GM23338 (cell line): ENCODE measurements at regions not wholly inside any gene's neighbourhood (a gene's known extent, or its start where the extent isn't known, plus 50 kb on each side); places are given as distances from the start of the nearest gene placed in this dataset.

Experiments
- EZH2 ChIP-seq: fragments of 200-600 bp; sonication (generic); IDR thresholded peaks from one replicate; pipeline ENCODE4 v1.8.0; 2017; ENCODE audit warnings: antibody characterized with exemption, mild to moderate bottlenecking, low read depth; ENCODE audit not compliant: unreplicated experiment
- JUNB ChIP-seq: IDR thresholded peaks from one replicate; pipeline ENCODE4 v1.6.1; 2016; ENCODE audit warnings: antibody characterized with exemption; ENCODE audit not compliant: unreplicated experiment
- POLR2AphosphoS5 ChIP-seq: IDR thresholded peaks from 2 replicates; pipeline ENCODE4 v1.6.1; 2016; ENCODE audit warnings: antibody characterized with exemption, low read depth
- TF ChIP-seq, protein P1 (sequence below): IDR thresholded peaks from one replicate; pipeline ENCODE4 v1.6.1; 2018; ENCODE audit warnings: antibody characterized with exemption; ENCODE audit not compliant: unreplicated experiment
- TF ChIP-seq, protein P2 (sequence below), 2 experiments: fragments of 200-600 bp in 1 of 2; sonication (generic) in 1 of 2; conservative IDR thresholded peaks; 2 replicates each; pipeline versions ENCODE4 v1.5.1 to v1.6.1; 2016 to 2017; ENCODE audit warnings: antibody characterized with exemption in 2 of 2, low read depth in 2 of 2, mild to moderate bottlenecking in 2 of 2, moderate library complexity in 1 of 2

DNA sequence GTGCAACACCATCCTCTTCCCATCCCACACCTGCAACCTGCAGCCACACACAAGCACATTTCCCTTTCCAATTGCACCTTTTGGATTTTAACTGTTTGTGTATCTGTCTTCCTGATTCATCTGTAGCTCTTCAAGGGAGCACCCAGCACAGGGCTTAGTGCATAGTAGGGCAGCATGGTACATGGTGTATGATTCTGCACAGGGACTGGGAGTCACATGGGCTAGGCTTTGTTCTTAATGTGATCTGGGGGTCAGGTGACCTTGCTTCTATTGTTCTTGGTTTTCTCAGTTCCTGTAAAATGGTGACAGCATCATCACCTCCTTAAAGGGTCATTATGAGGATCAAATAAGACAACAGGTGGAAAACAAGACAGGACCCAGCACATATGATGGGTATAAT is 419.3 kb downstream of the MATN1 start:
- TF ChIP-seq, protein P1, sequence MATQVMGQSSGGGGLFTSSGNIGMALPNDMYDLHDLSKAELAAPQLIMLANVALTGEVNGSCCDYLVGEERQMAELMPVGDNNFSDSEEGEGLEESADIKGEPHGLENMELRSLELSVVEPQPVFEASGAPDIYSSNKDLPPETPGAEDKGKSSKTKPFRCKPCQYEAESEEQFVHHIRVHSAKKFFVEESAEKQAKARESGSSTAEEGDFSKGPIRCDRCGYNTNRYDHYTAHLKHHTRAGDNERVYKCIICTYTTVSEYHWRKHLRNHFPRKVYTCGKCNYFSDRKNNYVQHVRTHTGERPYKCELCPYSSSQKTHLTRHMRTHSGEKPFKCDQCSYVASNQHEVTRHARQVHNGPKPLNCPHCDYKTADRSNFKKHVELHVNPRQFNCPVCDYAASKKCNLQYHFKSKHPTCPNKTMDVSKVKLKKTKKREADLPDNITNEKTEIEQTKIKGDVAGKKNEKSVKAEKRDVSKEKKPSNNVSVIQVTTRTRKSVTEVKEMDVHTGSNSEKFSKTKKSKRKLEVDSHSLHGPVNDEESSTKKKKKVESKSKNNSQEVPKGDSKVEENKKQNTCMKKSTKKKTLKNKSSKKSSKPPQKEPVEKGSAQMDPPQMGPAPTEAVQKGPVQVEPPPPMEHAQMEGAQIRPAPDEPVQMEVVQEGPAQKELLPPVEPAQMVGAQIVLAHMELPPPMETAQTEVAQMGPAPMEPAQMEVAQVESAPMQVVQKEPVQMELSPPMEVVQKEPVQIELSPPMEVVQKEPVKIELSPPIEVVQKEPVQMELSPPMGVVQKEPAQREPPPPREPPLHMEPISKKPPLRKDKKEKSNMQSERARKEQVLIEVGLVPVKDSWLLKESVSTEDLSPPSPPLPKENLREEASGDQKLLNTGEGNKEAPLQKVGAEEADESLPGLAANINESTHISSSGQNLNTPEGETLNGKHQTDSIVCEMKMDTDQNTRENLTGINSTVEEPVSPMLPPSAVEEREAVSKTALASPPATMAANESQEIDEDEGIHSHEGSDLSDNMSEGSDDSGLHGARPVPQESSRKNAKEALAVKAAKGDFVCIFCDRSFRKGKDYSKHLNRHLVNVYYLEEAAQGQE = no peak
- TF ChIP-seq, protein P2, sequence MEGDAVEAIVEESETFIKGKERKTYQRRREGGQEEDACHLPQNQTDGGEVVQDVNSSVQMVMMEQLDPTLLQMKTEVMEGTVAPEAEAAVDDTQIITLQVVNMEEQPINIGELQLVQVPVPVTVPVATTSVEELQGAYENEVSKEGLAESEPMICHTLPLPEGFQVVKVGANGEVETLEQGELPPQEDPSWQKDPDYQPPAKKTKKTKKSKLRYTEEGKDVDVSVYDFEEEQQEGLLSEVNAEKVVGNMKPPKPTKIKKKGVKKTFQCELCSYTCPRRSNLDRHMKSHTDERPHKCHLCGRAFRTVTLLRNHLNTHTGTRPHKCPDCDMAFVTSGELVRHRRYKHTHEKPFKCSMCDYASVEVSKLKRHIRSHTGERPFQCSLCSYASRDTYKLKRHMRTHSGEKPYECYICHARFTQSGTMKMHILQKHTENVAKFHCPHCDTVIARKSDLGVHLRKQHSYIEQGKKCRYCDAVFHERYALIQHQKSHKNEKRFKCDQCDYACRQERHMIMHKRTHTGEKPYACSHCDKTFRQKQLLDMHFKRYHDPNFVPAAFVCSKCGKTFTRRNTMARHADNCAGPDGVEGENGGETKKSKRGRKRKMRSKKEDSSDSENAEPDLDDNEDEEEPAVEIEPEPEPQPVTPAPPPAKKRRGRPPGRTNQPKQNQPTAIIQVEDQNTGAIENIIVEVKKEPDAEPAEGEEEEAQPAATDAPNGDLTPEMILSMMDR (conservative IDR thresholded peaks at IDR 0.05; ENCODE audit: low read depth in 2 of 2) = no peak
- no peak for TF ChIP-seq POLR2AphosphoS5
- no peak for TF ChIP-seq EZH2
- no peak for TF ChIP-seq JUNB
